A673 (cell line): ENCODE measurements at regions not wholly inside any gene's neighbourhood (a gene's known extent, or its start where the extent isn't known, plus 50 kb on each side); places are given as distances from the start of the nearest gene placed in this dataset.

Experiments used
- EZH2 ChIP-seq: fragments of 200-600 bp; sonication (generic); IDR thresholded peaks from 2 replicates; pipeline ENCODE4 v1.6.1; 2017; ENCODE audit warnings: borderline replicate concordance, low read depth, mild to moderate bottlenecking, mixed read lengths, antibody characterized with exemption, low read length; ENCODE audit not compliant: poor library complexity, severe bottlenecking
- TF ChIP-seq, protein P1 (sequence below): fragments of 300-800, 200-600 bp; sonication (generic); conservative IDR thresholded peaks from 2 replicates; pipeline ENCODE4 v1.5.1; 2017; ENCODE audit warnings: low read depth, mild to moderate bottlenecking, antibody characterized with exemption, low read length, moderate library complexity, mixed read lengths

DNA sequence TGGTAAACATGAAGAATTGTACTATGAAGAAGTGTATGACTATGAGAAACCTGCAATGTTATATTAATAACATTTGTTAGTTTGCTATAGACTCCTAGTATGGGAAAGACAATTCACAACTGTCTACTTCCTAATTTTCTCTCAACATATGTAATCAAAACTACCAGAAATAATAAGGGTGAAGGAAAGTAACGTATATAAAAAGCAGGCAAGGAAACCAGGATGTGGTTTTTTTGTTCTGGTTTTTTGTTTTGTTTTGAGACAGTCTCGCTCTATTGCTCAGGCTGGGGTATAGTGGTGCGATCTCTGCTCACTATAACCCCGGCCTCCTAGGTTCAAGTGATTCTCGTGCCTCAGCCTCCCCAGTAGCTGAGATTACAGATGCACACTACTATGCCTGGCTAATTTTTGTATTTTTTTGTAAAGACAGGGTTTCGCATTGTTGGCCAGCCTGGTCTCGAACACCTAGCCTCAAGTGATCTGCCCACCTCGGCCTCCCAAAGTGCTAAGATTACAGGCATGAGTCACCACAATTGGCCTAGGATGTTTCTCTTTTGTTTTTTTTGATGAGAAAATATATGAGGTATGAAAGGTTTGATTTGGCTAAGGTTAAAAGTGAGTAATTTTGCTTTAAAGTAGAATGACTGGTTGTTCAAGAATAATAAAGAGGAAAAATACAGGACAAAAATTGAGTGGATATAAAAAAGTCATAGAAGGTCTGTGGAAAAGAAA lies 83.1 kb downstream of the PTCHD4 start:
- TF ChIP-seq, protein P1, sequence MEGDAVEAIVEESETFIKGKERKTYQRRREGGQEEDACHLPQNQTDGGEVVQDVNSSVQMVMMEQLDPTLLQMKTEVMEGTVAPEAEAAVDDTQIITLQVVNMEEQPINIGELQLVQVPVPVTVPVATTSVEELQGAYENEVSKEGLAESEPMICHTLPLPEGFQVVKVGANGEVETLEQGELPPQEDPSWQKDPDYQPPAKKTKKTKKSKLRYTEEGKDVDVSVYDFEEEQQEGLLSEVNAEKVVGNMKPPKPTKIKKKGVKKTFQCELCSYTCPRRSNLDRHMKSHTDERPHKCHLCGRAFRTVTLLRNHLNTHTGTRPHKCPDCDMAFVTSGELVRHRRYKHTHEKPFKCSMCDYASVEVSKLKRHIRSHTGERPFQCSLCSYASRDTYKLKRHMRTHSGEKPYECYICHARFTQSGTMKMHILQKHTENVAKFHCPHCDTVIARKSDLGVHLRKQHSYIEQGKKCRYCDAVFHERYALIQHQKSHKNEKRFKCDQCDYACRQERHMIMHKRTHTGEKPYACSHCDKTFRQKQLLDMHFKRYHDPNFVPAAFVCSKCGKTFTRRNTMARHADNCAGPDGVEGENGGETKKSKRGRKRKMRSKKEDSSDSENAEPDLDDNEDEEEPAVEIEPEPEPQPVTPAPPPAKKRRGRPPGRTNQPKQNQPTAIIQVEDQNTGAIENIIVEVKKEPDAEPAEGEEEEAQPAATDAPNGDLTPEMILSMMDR: no peak
- TF ChIP-seq EZH2: no peak
